Right atrium auricular region (tissue), 2 donors: ENCODE measurements at regions not wholly inside any gene's neighbourhood (a gene's known extent, or its start where the extent isn't known, plus 50 kb on each side); places are given as distances from the start of the nearest gene placed in this dataset.
"Not testable (repeated sequence)": the region's sequence is repeated elsewhere in the genome, so short reads cannot be mapped to it uniquely, and the experiment has no call there.

Experiments used
- DNase-seq: peaks from one replicate; pipeline ENCODE4 v3.0.0-alpha.2; 2019; ENCODE audit warnings: low spot score
- H3K27ac ChIP-seq, 2 donors: fragments of 200-600 bp; sonication (generic); 1 replicate in 1 of 2; 2 replicates in 1 of 2; pipeline ENCODE4 v1.5.1; 2016 to 2019
- H3K27me3 ChIP-seq, 2 donors: fragments of 200-600 bp; sonication (generic); one replicate each; pipeline versions ENCODE4 v1.5.1 to v1.6.0; 2017 to 2019
- H3K36me3 ChIP-seq: fragments of 200-600 bp; sonication (generic); one replicate; pipeline ENCODE4 v1.5.1; 2016
- H3K4me1 ChIP-seq, 2 donors: fragments of 200-600 bp; sonication (generic); one replicate each; pipeline versions ENCODE4 v1.5.1 to v1.6.0; 2017 to 2019
- H3K4me3 ChIP-seq, 2 donors: fragments of 200-600 bp; sonication (generic); 1 replicate in 1 of 2; 2 replicates in 1 of 2; pipeline ENCODE4 v1.5.1; 2017 to 2019; ENCODE audit warnings: mild to moderate bottlenecking in 1 of 2, moderate library complexity in 1 of 2
- H3K9me3 ChIP-seq, 2 donors: fragments of 200-600 bp; sonication (generic); one replicate each; pipeline ENCODE4 v1.5.1; 2019
- CTCF ChIP-seq, 2 donors: fragments of 200-600 bp; sonication (generic); IDR thresholded peaks; one replicate each; pipeline ENCODE4 v1.5.1; 2019; ENCODE audit warnings: antibody characterized with exemption in 2 of 2

DNA sequence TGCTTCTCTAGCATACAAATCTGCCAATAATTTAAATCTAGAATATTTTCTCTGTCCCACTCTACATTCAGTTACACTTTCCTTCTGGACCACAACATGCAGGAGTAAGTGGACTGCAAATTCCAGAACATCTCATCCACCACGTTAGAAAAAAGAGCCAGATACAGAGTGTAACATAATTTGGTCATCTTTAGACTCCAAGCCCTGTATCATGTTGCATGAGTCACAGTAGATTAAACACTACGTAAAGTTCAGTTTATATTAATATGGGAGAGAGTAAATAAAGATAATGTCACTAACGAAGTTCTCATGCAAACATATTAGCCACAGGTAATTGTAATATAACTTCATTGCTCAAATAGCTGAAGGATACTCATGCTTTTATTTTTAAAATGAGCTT is 327.0 kb downstream of the C6orf118 start:
- TF ChIP-seq CTCF (IDR thresholded peaks at IDR 0.05) = no peak
- Histone ChIP-seq H3K9me3 (no peaks in the 10 kb centered on the region), H3K4me1 (no peaks in the 10 kb centered on the region), H3K4me3 (no peak overlapping the region), H3K36me3 (no peaks in the 10 kb centered on the region), H3K27ac (no peak overlapping the region), H3K27me3 (no peaks in the 10 kb centered on the region)
- DNase-seq = no peak

- no peaks in the 10 kb centered on the region for H3K9me3 ChIP-seq
These were observed 342.3 kb downstream of the C6orf118 start for GRCh38 chr6:164967102-164967501.

GRCh38 chr6:164962805-164963204 is 346.6 kb downstream of the C6orf118 start:
- H3K4me3 ChIP-seq = no peak overlapping the region
- H3K27me3 ChIP-seq = no peaks in the 10 kb centered on the region
- no peaks in the 10 kb centered on the region for H3K36me3 ChIP-seq
- no peaks in the 10 kb centered on the region for H3K4me1 ChIP-seq
- no peak for TF ChIP-seq CTCF (IDR thresholded peaks at IDR 0.05)
- DNase-seq = no peak
- H3K27ac ChIP-seq = no peak overlapping the region
- no peaks in the 10 kb centered on the region for H3K9me3 ChIP-seq

More at GRCh38 chr6:164967102-164967501, 342.3 kb downstream of the C6orf118 start:
- no peaks in the 10 kb centered on the region for H3K4me1 ChIP-seq
- no peak for DNase-seq
- no peak overlapping the region for H3K4me3 ChIP-seq
- no peak for TF ChIP-seq CTCF (IDR thresholded peaks at IDR 0.05)
- H3K36me3 ChIP-seq = no peaks in the 10 kb centered on the region
- H3K27me3 ChIP-seq = no peaks in the 10 kb centered on the region
- H3K27ac ChIP-seq = no peak overlapping the region

GRCh38 chr6:164947164-164947563 is 362.2 kb downstream of the C6orf118 start:
- peaks cover 0 to 3% of the 10 kb centered on the region in 2 donors for H3K9me3 ChIP-seq
- H3K36me3 ChIP-seq = no peaks in the 10 kb centered on the region
- H3K27me3 ChIP-seq = no peaks in the 10 kb centered on the region
- H3K27ac ChIP-seq = no peak overlapping the region
- no peak for TF ChIP-seq CTCF (IDR thresholded peaks at IDR 0.05)
- DNase-seq = no peak
- H3K4me1 ChIP-seq = no peaks in the 10 kb centered on the region
- no peak overlapping the region for H3K4me3 ChIP-seq

- Histone ChIP-seq H3K27ac (no peak overlapping the region), H3K4me1 (no peaks in the 10 kb centered on the region), H3K9me3 (peaks cover 0 to 3% of the 10 kb centered on the region in 2 donors), H3K27me3 (no peaks in the 10 kb centered on the region), H3K4me3 (no peak overlapping the region), H3K36me3 (no peaks in the 10 kb centered on the region)
- DNase-seq = no peak
- TF ChIP-seq CTCF (IDR thresholded peaks at IDR 0.05) = no peak
These were observed 367.1 kb downstream of the C6orf118 start for GRCh38 chr6:164942271-164942670.

DNA sequence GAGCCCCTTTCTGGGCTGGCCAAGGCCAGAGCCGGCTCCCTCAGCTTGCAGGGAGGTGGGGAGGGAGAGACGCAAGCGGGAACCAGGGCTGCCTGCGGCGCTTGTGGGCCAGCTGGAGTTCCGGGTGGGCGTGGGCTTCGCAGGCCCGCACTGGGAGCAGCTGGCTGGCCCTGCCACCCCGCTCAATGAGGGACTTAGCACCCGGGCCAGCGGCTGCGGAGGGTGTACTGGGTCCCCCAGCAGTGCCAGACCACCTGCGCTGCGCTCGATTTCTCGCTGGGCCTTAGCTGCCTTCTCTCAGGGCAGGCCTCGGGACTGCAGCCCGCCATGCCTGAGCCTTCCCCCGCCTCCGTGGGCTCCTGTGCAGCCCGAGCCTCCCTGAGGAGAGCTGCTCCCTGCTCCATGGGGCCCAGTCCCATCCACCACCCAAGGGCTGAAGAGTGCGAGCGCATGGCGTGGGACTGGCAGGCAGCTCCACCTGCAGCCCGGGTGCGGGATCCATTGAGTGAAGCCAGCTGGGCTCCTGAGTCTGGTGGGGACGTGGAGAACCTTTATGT is 376.1 kb downstream of the C6orf118 start:
- not testable (repeated sequence) for H3K27me3 ChIP-seq, H3K27ac ChIP-seq, H3K4me1 ChIP-seq, DNase-seq, H3K4me3 ChIP-seq, H3K9me3 ChIP-seq, H3K36me3 ChIP-seq
